Stimulated activated CD4-positive, alpha-beta T cell treated with anti-CD3 and anti-CD28 coated beads, TNF-alpha, amount 100 ng/mL, for 4 hours (primary cell): ENCODE measurements at regions not wholly inside any gene's neighbourhood (a gene's known extent, or its start where the extent isn't known, plus 50 kb on each side); places are given as distances from the start of the nearest gene placed in this dataset.
A peak's percentile ranks its signal among the peaks of the same experiment; 100 is the strongest.
"Not testable (repeated sequence)": the region's sequence is repeated elsewhere in the genome, so short reads cannot be mapped to it uniquely, and the experiment has no call there.

Source experiments
- DNase-seq, 3 experiments: peaks; one replicate each; pipeline ENCODE4 v3.0.0-alpha.2; 2020; ENCODE audit warnings: low read depth in 3 of 3

GRCh38 chrY:12453318-12453717 lies 247.7 kb upstream of the USP9Y start:
- DNase-seq: not testable (repeated sequence)

DNA sequence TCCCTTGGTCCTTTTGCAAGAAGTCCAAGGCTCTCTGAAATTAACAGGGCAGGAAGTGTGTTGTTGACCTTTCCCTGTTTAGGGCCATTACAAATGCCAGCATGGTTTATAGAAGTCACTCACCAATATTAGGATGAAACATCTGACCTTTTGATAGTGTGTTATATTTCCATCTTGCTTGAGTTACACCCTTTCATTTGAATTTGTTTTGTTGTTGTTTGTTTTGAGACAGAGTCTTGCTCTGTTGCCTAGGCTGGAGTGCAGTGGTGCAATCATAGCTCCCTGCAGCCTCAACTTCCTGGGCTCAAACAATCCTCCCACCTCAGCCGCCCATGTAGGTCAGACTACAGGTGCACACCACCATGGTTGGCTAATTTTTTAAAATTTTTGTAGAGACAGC lies 241.1 kb upstream of the USP9Y start:
- no peak for DNase-seq

- no peak for DNase-seq
These were observed 236.9 kb upstream of the USP9Y start for GRCh38 chrY:12464155-12464554.

DNA sequence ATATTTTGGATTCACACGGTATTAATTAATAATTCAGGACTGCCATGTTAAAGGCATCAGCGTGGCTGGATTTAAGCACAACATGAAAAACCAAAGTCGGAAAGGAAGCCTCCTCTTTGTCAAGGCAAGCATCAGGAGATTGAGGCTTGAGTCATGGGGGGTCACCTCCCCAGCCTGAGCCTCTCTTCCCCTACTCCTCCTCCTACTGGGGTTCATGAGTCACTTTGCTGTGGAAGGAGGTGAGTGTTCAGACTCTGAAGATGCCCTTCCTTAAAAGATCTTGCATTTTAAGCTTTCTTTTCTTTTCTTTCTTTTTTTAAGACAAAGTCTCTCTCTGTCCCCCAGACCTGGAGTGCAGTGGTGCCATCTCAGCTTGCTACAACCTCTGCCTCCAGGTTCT lies 235.3 kb upstream of the USP9Y start:
- no peak for DNase-seq

- no peak for DNase-seq
These were observed 231.9 kb upstream of the USP9Y start for GRCh38 chrY:12469081-12469480.

DNA sequence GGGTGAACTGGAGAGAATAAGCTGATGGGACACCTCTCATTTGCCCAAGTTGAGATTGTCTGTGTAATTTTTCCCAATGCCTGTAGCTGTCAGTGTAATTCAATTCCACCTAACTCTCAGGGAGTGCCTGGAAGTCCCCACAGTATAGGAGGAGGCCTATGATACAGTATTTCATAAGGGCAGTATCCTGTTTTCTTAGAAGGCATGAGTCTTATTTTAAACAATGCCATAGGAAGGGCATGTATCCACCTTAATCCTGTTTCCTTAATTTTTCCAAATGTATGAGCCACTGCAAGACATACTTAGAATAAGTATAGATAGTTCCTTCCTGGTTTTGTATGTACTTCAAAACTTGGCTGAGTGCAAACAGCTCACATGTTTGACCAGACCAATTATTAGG lies 226.6 kb upstream of the USP9Y start:
- DNase-seq: no peak

DNA sequence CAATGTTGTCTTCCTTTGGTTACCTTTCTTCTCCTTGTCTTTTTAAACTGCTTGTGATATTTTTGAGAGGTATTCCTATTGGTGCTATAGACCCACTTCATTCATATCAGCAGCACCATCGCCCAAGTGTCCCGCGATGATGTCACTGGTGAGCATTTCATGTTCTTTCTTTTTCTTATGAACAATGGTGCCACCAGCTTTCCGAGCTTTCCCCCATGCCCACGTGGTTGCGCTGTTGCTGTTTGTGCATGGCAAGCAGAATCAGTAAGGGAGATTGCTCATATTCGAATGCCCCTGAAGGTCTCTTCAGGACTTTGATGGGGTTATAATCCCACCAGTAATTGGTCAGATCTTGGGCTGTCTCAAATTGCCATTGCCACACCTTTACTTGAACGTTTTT lies 221.6 kb upstream of the USP9Y start:
- peak; percentile 0 to 12 (median 2) for DNase-seq

DNA sequence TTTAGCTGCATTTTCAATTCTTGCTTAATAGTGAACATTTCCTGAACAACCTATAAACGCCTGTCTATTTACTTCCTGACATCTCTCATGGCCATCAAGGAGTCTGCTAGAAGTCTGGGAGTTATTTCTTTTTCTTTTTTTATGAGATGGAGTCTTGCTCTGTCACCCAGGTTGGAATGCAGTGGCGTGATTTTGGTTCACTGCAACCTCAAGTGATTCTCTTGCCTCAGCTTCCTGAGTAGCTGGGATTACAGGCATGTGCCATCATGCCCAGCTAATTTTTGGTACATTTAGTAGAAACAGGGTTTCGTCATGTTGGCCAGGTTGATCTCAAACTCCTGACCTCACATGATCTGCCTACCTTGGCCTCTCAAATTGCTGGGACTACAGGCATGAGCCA lies 217.6 kb upstream of the USP9Y start:
- DNase-seq: no peak

DNA sequence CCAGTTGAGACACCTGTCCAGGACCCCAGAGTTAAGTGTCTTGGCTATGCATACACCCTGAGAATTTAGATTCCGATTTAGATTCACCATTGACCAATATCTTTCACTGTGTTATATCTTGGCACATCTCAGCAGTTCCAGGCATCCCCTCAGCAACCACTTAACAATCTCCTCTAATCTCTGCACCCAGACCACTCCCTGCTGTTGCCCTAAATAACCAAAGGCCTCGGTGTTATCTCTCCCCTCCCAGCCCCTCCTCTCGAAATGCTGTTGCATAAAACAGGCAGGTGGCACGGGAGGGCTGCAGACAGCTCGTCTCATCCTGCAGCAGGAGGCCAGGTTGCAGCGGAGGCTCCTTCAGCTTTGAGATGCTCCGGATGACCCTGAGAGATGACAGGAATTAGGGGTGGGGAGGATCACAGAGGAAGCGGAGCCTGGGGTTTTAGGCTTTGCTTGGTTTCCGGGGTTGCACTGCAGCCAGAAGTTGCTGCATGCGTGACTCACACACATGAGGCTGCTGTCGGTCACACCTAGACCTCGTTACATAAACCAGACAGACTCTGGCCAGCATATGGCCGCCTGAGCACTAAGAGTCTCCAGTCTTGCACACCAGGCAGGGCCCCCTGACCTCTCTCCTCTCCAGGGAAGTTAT lies 210.3 kb upstream of the USP9Y start:
- no peak for DNase-seq

DNA sequence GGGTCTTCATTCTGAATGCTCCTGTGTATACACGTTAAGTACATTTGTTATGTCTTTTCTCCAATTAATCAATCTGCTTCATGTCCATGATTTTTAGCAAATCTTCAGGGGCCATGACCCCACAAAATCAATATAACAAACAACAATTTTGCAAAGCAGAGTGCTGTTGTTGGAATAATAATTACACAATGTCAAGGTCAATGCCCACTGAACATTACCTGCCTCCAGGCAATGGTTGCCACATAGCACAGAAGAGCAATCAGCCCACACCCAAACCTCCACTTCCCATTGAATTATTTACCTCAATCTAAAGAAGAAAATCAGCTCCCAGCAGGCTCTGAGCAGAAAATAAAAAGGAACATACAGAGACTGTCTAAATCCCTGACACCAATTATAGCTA lies 208.8 kb upstream of the USP9Y start:
- no peak for DNase-seq

DNA sequence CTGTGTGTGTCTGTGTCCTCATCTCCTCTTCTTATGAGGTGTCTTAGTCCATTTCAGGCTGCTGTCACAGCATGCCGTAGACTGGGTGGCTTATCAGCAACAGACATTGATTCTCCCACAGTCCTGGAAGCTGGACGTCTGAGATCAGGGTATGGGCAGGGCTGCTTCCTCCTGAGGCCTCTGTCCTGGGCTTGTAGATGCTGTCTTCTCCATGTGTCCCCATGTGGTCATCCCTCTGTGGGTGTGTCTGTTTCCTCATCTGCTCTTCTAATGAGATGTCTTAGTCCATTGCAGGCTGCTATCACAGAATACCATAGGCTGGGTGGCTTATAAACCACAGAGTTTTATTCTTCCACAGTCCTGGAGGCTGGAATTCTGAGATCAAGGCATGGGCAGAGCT lies 205.0 kb upstream of the USP9Y start:
- no peak for DNase-seq

DNA sequence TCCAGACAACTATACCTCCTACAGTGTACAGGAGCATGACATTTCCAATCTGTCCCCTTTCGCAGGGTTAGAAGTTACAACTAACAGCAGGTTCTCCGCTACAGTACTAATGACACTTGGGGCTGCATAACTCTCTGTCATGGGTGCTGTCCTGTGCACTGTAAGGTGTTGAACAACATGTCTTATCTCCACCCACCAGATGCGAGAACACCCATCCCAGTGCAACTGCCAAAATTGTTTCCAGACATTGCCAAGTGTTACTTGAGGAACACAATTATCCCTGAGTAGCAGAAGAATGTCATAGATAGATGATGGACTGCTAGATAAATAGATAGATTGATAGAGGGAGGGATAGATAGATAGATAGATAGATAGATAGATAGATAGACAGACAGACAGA lies 200.9 kb upstream of the USP9Y start:
- DNase-seq: no peak

DNA sequence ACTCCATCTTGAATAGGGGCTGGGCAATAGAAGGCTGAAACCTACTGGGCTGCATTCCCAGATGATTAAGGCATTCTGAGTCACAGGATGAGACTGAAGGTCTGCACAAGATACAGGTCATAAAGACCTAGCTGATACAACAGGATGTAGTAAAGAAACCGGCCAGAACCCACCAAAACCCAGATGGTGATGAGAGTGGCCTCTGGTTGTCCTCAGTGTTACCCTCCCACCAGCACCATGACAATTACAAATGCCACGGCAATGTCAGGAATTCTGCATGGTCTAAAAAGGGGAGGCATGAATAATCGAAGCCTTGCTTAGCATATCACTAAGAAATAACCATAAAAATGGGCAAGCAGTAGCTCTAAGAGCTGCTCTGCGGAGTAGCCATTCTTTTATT lies 197.0 kb upstream of the USP9Y start:
- DNase-seq: not testable (repeated sequence)

DNA sequence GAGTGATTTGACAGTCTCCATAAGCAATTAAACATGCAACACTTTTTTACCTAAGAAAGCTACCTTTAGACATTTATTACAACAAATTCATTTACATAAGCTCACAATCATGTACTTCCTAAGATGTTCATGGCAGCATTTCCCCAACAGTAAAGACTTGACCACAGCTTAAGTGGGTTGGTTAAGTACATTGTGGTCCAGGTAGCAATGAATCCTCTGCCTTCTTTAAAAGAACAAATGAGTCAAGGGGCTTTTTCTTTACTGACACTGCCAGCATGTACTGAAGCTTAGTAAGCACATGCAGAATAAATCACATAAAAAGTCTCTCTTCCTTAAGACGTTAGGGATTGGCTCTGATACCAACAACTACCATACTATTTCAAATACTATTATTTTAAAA lies 183.7 kb upstream of the USP9Y start:
- no peak for DNase-seq

GRCh38 chrY:12525206-12525605 lies 175.8 kb upstream of the USP9Y start:
- no peak for DNase-seq

GRCh38 chrY:12526362-12527063 lies 174.5 kb upstream of the USP9Y start:
- no peak for DNase-seq

- DNase-seq: no peak
These were observed 163.7 kb upstream of the USP9Y start for GRCh38 chrY:12537226-12537854.

- DNase-seq: no peak
These were observed 154.1 kb upstream of the USP9Y start for GRCh38 chrY:12546746-12547420.

GRCh38 chrY:12552471-12553283 lies 148.4 kb upstream of the USP9Y start:
- DNase-seq: no peak

GRCh38 chrY:12553909-12554308 lies 147.1 kb upstream of the USP9Y start:
- DNase-seq: no peak

GRCh38 chrY:12555005-12555404 lies 146.0 kb upstream of the USP9Y start:
- DNase-seq: no peak

DNA sequence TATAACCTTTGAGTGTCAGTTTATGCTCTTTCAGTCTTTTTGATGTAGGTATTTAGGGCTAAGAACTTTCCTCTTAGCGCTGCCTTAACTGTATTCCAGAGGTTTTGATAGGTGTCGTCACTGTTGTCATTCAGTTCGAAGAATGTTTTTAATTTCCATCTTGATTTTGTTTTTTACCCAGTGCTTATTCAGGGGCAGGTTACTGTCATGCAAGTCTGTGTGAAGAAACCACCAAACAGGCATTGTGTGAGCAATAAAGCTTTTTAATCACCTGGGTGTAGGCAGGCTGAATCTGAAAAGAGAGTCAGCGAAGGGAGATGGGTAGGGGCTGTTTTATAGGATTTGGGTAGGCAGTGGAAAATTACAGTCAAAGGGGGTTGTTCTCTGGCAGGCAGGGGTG lies 142.0 kb upstream of the USP9Y start:
- no peak for DNase-seq
